ENCODE measurements at regions not wholly inside any gene's neighbourhood (a gene's known extent, or its start where the extent isn't known, plus 50 kb on each side); places are given as distances from the start of the nearest gene placed in this dataset.

DNA sequence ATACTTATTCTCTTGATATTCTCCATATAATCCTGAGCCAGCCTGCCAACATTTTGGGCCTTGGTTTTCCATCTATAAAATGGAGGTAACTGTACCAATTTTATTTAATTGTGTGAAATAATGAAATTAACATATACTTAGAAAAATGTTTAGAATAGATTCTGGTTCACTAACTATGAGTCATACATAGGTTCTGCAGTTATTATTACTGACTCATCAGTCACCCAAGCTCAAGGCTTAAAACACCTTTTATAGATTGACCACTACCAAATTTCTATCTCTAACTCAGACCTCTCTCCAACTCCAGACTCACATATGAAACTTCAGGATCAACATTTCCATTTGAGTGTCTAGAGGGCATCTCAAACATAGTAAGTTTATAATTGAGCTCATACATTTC lies 1277.2 kb upstream of the GJE1 start:
- no peak overlapping the region for H3K4me2 ChIP-seq (ENCODE audit: low read depth, low read length, poor library complexity, severe bottlenecking)
- H3F3A ChIP-seq (ENCODE audit: insufficient read depth), result no peaks in the 10 kb centered on the region
- H3K36me3 ChIP-seq (ENCODE audit: low read length), result no peaks in the 10 kb centered on the region
- H3K9me3 ChIP-seq (ENCODE audit: insufficient read depth, low read length), result no peaks in the 10 kb centered on the region
- no peaks in the 10 kb centered on the region for H3K9me2 ChIP-seq (replicated peaks; ENCODE audit: insufficient read depth, low read length)
- no peaks in the 10 kb centered on the region for H4K20me1 ChIP-seq (ENCODE audit: low read depth, low read length)
- no peak overlapping the region for H2AFZ ChIP-seq (ENCODE audit: low read depth, low read length, severe bottlenecking)
- TF ChIP-seq EZH2phosphoT487 (conservative IDR thresholded peaks at IDR 0.05; ENCODE audit: low read length), result no peak
- TF ChIP-seq, protein P1, sequence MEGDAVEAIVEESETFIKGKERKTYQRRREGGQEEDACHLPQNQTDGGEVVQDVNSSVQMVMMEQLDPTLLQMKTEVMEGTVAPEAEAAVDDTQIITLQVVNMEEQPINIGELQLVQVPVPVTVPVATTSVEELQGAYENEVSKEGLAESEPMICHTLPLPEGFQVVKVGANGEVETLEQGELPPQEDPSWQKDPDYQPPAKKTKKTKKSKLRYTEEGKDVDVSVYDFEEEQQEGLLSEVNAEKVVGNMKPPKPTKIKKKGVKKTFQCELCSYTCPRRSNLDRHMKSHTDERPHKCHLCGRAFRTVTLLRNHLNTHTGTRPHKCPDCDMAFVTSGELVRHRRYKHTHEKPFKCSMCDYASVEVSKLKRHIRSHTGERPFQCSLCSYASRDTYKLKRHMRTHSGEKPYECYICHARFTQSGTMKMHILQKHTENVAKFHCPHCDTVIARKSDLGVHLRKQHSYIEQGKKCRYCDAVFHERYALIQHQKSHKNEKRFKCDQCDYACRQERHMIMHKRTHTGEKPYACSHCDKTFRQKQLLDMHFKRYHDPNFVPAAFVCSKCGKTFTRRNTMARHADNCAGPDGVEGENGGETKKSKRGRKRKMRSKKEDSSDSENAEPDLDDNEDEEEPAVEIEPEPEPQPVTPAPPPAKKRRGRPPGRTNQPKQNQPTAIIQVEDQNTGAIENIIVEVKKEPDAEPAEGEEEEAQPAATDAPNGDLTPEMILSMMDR (IDR thresholded peaks at IDR 0.05; ENCODE audit: insufficient read depth, low read length, poor library complexity, severe bottlenecking), result no peak
- H3K4me3 ChIP-seq (ENCODE audit: insufficient read depth, low read length, poor library complexity, severe bottlenecking), result no peak overlapping the region
- no peaks in the 10 kb centered on the region for H3K27me3 ChIP-seq (ENCODE audit: low read length)
- H3K27ac ChIP-seq (ENCODE audit: low read depth, low read length), result no peak overlapping the region
- H3K9ac ChIP-seq (ENCODE audit: low read length), result no peak overlapping the region
- H3K79me2 ChIP-seq (ENCODE audit: insufficient read depth, low read length), result no peaks in the 10 kb centered on the region

DNA sequence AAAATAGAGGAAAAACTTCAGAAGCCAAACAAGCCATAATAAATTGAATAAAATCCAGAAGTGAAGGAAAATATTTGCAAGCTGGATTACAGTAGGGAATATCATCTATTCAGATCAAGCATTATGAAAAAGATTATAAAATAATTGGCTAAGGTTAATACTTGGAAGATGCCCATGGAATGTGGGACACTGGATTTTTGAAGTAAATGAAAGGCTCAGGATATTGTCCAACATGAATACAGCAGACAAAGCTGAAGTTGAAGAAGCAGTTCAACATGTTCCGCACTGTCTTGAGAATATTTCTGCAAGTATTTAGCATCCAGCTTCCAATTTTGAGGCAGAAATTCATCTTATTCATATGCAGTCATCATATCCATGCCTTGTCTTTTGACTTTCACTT lies 1278.4 kb upstream of the GJE1 start:
- no peak overlapping the region for H2AFZ ChIP-seq (ENCODE audit: low read depth, low read length, severe bottlenecking)
- H3K9ac ChIP-seq (ENCODE audit: low read length), result no peak overlapping the region
- no peaks in the 10 kb centered on the region for H3K27me3 ChIP-seq (ENCODE audit: low read length)
- H3K79me2 ChIP-seq (ENCODE audit: insufficient read depth, low read length), result no peaks in the 10 kb centered on the region
- H3F3A ChIP-seq (ENCODE audit: insufficient read depth), result no peaks in the 10 kb centered on the region
- no peak overlapping the region for H3K27ac ChIP-seq (ENCODE audit: low read depth, low read length)
- TF ChIP-seq, protein P1 (IDR thresholded peaks at IDR 0.05; ENCODE audit: insufficient read depth, low read length, poor library complexity, severe bottlenecking), result no peak
- no peak for TF ChIP-seq EZH2phosphoT487 (conservative IDR thresholded peaks at IDR 0.05; ENCODE audit: low read length)
- H3K4me3 ChIP-seq (ENCODE audit: insufficient read depth, low read length, poor library complexity, severe bottlenecking), result no peak overlapping the region
- H3K9me2 ChIP-seq (replicated peaks; ENCODE audit: insufficient read depth, low read length), result no peaks in the 10 kb centered on the region
- H3K4me2 ChIP-seq (ENCODE audit: low read depth, low read length, poor library complexity, severe bottlenecking), result no peak overlapping the region
- H3K36me3 ChIP-seq (ENCODE audit: low read length), result no peaks in the 10 kb centered on the region
- H4K20me1 ChIP-seq (ENCODE audit: low read depth, low read length), result no peaks in the 10 kb centered on the region
- no peaks in the 10 kb centered on the region for H3K9me3 ChIP-seq (ENCODE audit: insufficient read depth, low read length)

DNA sequence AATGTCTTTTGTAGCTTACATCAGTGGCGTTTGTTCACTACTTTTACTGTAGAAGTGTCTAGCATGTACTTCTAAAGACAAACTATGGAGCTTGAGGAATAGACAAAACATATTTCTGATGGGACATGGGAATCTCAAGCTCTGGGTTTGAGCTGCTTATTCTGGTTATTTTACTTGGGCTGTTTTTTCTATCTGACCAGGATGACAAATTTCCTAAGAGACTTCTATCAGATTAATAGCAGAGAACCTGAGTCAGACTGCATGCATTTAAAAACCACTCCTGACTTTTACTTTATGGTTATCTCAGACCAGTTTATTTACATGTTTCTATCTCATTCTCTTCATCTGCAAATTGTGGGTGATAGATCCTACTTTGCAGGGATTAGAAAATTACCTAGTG lies 1282.3 kb upstream of the GJE1 start:
- H3K9ac ChIP-seq (ENCODE audit: low read length), result no peak overlapping the region
- H3F3A ChIP-seq (ENCODE audit: insufficient read depth), result no peaks in the 10 kb centered on the region
- H3K36me3 ChIP-seq (ENCODE audit: low read length), result no peaks in the 10 kb centered on the region
- no peaks in the 10 kb centered on the region for H3K9me3 ChIP-seq (ENCODE audit: insufficient read depth, low read length)
- H3K9me2 ChIP-seq (replicated peaks; ENCODE audit: insufficient read depth, low read length), result no peaks in the 10 kb centered on the region
- H4K20me1 ChIP-seq (ENCODE audit: low read depth, low read length), result no peaks in the 10 kb centered on the region
- no peaks in the 10 kb centered on the region for H3K27me3 ChIP-seq (ENCODE audit: low read length)
- TF ChIP-seq, protein P1 (IDR thresholded peaks at IDR 0.05; ENCODE audit: insufficient read depth, low read length, poor library complexity, severe bottlenecking), result no peak
- TF ChIP-seq EZH2phosphoT487 (conservative IDR thresholded peaks at IDR 0.05; ENCODE audit: low read length), result no peak
- H3K79me2 ChIP-seq (ENCODE audit: insufficient read depth, low read length), result no peaks in the 10 kb centered on the region
- no peak overlapping the region for H2AFZ ChIP-seq (ENCODE audit: low read depth, low read length, severe bottlenecking)
- no peak overlapping the region for H3K27ac ChIP-seq (ENCODE audit: low read depth, low read length)
- no peak overlapping the region for H3K4me3 ChIP-seq (ENCODE audit: insufficient read depth, low read length, poor library complexity, severe bottlenecking)
- no peak overlapping the region for H3K4me2 ChIP-seq (ENCODE audit: low read depth, low read length, poor library complexity, severe bottlenecking)

DNA sequence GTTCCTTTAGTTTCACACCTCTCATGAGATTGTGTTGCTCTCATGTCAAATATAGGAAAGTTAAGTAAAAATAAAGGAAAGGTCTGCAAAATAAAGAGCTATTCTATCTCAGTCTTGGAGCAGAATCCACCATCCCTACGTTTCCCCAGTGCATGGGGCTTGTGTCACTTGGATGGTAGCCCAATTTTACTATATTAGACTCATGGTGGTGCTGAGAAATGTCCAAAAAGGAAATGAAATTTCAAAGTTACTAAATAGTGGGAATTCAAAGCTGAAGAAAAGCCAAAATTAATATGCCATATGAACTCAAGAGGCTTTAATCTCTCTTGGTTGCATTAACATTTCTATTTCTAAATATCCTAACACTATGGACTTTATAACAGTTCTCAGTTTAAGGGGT lies 1283.3 kb upstream of the GJE1 start:
- TF ChIP-seq, protein P1 (IDR thresholded peaks at IDR 0.05; ENCODE audit: insufficient read depth, low read length, poor library complexity, severe bottlenecking), result no peak
- TF ChIP-seq EZH2phosphoT487 (conservative IDR thresholded peaks at IDR 0.05; ENCODE audit: low read length), result no peak
- Histone ChIP-seq H4K20me1 (ENCODE audit: low read depth, low read length) (no peaks in the 10 kb centered on the region), H3K9ac (ENCODE audit: low read length) (no peak overlapping the region), H3K4me2 (ENCODE audit: low read depth, low read length, poor library complexity, severe bottlenecking) (no peak overlapping the region), H3K27ac (ENCODE audit: low read depth, low read length) (no peak overlapping the region), H3F3A (ENCODE audit: insufficient read depth) (no peaks in the 10 kb centered on the region), H3K27me3 (ENCODE audit: low read length) (no peaks in the 10 kb centered on the region), H3K36me3 (ENCODE audit: low read length) (no peaks in the 10 kb centered on the region), H3K4me3 (ENCODE audit: insufficient read depth, low read length, poor library complexity, severe bottlenecking) (no peak overlapping the region), H3K9me3 (ENCODE audit: insufficient read depth, low read length) (no peaks in the 10 kb centered on the region), H2AFZ (ENCODE audit: low read depth, low read length, severe bottlenecking) (no peak overlapping the region), H3K79me2 (ENCODE audit: insufficient read depth, low read length) (no peaks in the 10 kb centered on the region), H3K9me2 (replicated peaks; ENCODE audit: insufficient read depth, low read length) (no peaks in the 10 kb centered on the region)
